ENCODE measurements at regions not wholly inside any gene's neighbourhood (a gene's known extent, or its start where the extent isn't known, plus 50 kb on each side); places are given as distances from the start of the nearest gene placed in this dataset.

- no peak for DNase-seq (ENCODE audit: low read depth)
These were observed 143.8 kb upstream of the FOXF1 start for GRCh38 chr16:86366481-86366880.

- no peak for DNase-seq (ENCODE audit: low read depth)
These were observed 142.8 kb upstream of the FOXF1 start for GRCh38 chr16:86367291-86368072.

- no peak for DNase-seq (ENCODE audit: low read depth)
These were observed 142.1 kb upstream of the FOXF1 start for GRCh38 chr16:86368261-86368660.

GRCh38 chr16:86370062-86370461 lies 140.3 kb upstream of the FOXF1 start:
- no peak for DNase-seq (ENCODE audit: low read depth)

GRCh38 chr16:86371083-86371803 lies 139.1 kb upstream of the FOXF1 start:
- no peak for DNase-seq (ENCODE audit: low read depth)

- DNase-seq (ENCODE audit: low read depth): no peak
These were observed 138.1 kb upstream of the FOXF1 start for GRCh38 chr16:86372193-86372592.

- DNase-seq (ENCODE audit: low read depth): no peak
These were observed 136.9 kb upstream of the FOXF1 start for GRCh38 chr16:86373276-86373901.

- DNase-seq (ENCODE audit: low read depth): no peak
These were observed 135.7 kb upstream of the FOXF1 start for GRCh38 chr16:86374603-86375130.

GRCh38 chr16:86375364-86375763 lies 135.0 kb upstream of the FOXF1 start:
- DNase-seq (ENCODE audit: low read depth): no peak

- DNase-seq (ENCODE audit: low read depth): no peak
These were observed 134.5 kb upstream of the FOXF1 start for GRCh38 chr16:86375851-86376250.

- no peak for DNase-seq (ENCODE audit: low read depth)
These were observed 133.5 kb upstream of the FOXF1 start for GRCh38 chr16:86376837-86377236.

GRCh38 chr16:86377251-86378022 lies 132.9 kb upstream of the FOXF1 start:
- no peak for DNase-seq (ENCODE audit: low read depth)

GRCh38 chr16:86378128-86378527 lies 132.2 kb upstream of the FOXF1 start:
- DNase-seq (ENCODE audit: low read depth): no peak

GRCh38 chr16:86378831-86379504 lies 131.4 kb upstream of the FOXF1 start:
- DNase-seq (ENCODE audit: low read depth): no peak

GRCh38 chr16:86379505-86379846 lies 130.9 kb upstream of the FOXF1 start:
- no peak for DNase-seq (ENCODE audit: low read depth)

GRCh38 chr16:86380030-86380429 lies 130.3 kb upstream of the FOXF1 start:
- DNase-seq (ENCODE audit: low read depth): no peak

GRCh38 chr16:86381491-86381890 lies 128.8 kb upstream of the FOXF1 start:
- DNase-seq (ENCODE audit: low read depth): no peak

GRCh38 chr16:86382067-86382773 lies 128.1 kb upstream of the FOXF1 start:
- no peak for DNase-seq (ENCODE audit: low read depth)

- DNase-seq (ENCODE audit: low read depth): no peak
These were observed 127.4 kb upstream of the FOXF1 start for GRCh38 chr16:86382774-86383407.

GRCh38 chr16:86383488-86384262 lies 126.7 kb upstream of the FOXF1 start:
- no peak for DNase-seq (ENCODE audit: low read depth)

All from HS-5 (cell line).